SK-N-SH (cell line): ENCODE measurements at regions not wholly inside any gene's neighbourhood (a gene's known extent, or its start where the extent isn't known, plus 50 kb on each side); places are given as distances from the start of the nearest gene placed in this dataset.

Source experiments
- CTCF ChIA-PET: fragments of 300-600, 350-600 bp; formaldehyde crosslinking; extraction: SDS; loops from one replicate; lab custom pipeline; 2021; lab: Yijun Ruan, JAX
- POLR2A ChIA-PET: fragments of 350-600 bp; sonication (Branson Sonifier 250); formaldehyde crosslinking; extraction: SDS; loops from one replicate; lab custom pipeline; 2020; ENCODE audit warnings: antibody characterized with exemption, inconsistent platforms; lab: Yijun Ruan, JAX
- DNase-seq: peaks from one replicate; pipeline ENCODE4 v3.0.0; 2012
- H2AFZ ChIP-seq: fragments of 200-600 bp; sonication (generic); 2 replicates; pipeline ENCODE4 v1.8.1; 2016; ENCODE audit warnings: antibody characterized with exemption, mild to moderate bottlenecking, low read depth
- H3F3A ChIP-seq: fragments of 200-600 bp; sonication (generic); replicated peaks from 2 replicates; pipeline ENCODE3; 2016; ENCODE audit warnings: antibody characterized with exemption, mild to moderate bottlenecking; ENCODE audit not compliant: insufficient read depth
- H3K27ac ChIP-seq, 2 experiments: fragments of 200-500 bp in 1 of 2; fragments of 200-600 bp in 1 of 2; sonication (Bioruptor generic) in 1 of 2; sonication (generic), shearing (Covaris generic) in 1 of 2; 2 replicates each; pipeline versions ENCODE4 v1.5.1 to v1.6.1; 2014 to 2016; ENCODE audit warnings: low read depth in 2 of 2, inconsistent platforms in 1 of 2, low read length in 1 of 2, mild to moderate bottlenecking in 1 of 2, mixed read lengths in 1 of 2
- H3K27me3 ChIP-seq: fragments of 200-600 bp; sonication (generic), shearing (Covaris generic); 2 replicates; pipeline ENCODE4 v1.6.1; 2016; ENCODE audit warnings: mixed run types; ENCODE audit not compliant: insufficient read depth
- H3K36me3 ChIP-seq, 2 experiments: fragments of 200-500 bp in 1 of 2; fragments of 200-600 bp in 1 of 2; sonication (Bioruptor generic) in 1 of 2; sonication (generic) in 1 of 2; replicated peaks in 1 of 2; 2 replicates each; pipeline versions ENCODE3 to v1.5.1; 2014 to 2016; ENCODE audit warnings: low read length in 1 of 2, mild to moderate bottlenecking in 1 of 2; ENCODE audit not compliant: insufficient read depth in 2 of 2, control insufficient read depth in 1 of 2
- H3K4me1 ChIP-seq, 2 experiments: fragments of 200-500 bp in 1 of 2; fragments of 200-600 bp in 1 of 2; sonication (Bioruptor generic) in 1 of 2; sonication (generic), shearing (Covaris generic) in 1 of 2; 2 replicates each; pipeline versions ENCODE4 v1.5.1 to v1.6.1; 2014 to 2016; ENCODE audit warnings: low read depth in 1 of 2, low read length in 1 of 2, mixed run types in 1 of 2; ENCODE audit not compliant: insufficient read depth in 2 of 2, control insufficient read depth in 1 of 2
- H3K4me2 ChIP-seq: fragments of 200-600 bp; sonication (generic), shearing (Covaris generic); 2 replicates; pipeline ENCODE4 v1.6.1; 2017; ENCODE audit warnings: mixed run types
- H3K4me3 ChIP-seq, 2 experiments: fragments of 200-500 bp in 1 of 2; fragments of 200-600 bp in 1 of 2; sonication (Bioruptor generic) in 1 of 2; sonication (generic), shearing (Covaris generic) in 1 of 2; 2 replicates each; pipeline versions ENCODE4 v1.5.1 to v1.8.1; 2014 to 2016; ENCODE audit warnings: low read depth in 2 of 2, inconsistent platforms in 1 of 2, low read length in 1 of 2, mild to moderate bottlenecking in 1 of 2, mixed read lengths in 1 of 2, moderate library complexity in 1 of 2
- H3K79me2 ChIP-seq: fragments of 200-600 bp; sonication (generic); 2 replicates; pipeline ENCODE4 v1.8.1; 2017; ENCODE audit warnings: mild to moderate bottlenecking; ENCODE audit not compliant: insufficient read depth
- H3K9ac ChIP-seq: fragments of 200-600 bp; sonication (generic); 2 replicates; pipeline ENCODE4 v1.6.1; 2017; ENCODE audit warnings: mixed run types
- H3K9me2 ChIP-seq: fragments of 200-600 bp; sonication (generic); 2 replicates; pipeline ENCODE4 v1.6.1; 2017; ENCODE audit warnings: mixed run types
- H3K9me3 ChIP-seq: fragments of 200-600 bp; sonication (generic); 2 replicates; pipeline ENCODE4 v1.6.1; 2017; ENCODE audit warnings: mixed run types, mild to moderate bottlenecking, moderate library complexity
- H4K20me1 ChIP-seq: fragments of 200-600 bp; sonication (generic); 2 replicates; pipeline ENCODE4 v1.6.1; 2017; ENCODE audit warnings: mild to moderate bottlenecking, mixed run types; ENCODE audit not compliant: insufficient read depth
- CHD2 ChIP-seq: fragments of 150-350 bp; IDR thresholded peaks from 2 replicates; pipeline ENCODE4 v1.6.1; 2018; ENCODE audit warnings: low read length; ENCODE audit not compliant: partially characterized antibody
- ELF1 ChIP-seq: IDR thresholded peaks from 2 replicates; pipeline ENCODE4 v1.4.0; 2012
- EZH2phosphoT487 ChIP-seq: fragments of 200-600 bp; sonication (generic); IDR thresholded peaks from 2 replicates; pipeline ENCODE4 v1.6.1; 2017; ENCODE audit warnings: low read depth, mixed run types, mild to moderate bottlenecking, antibody characterized with exemption, moderate library complexity, borderline replicate concordance
- MXI1 ChIP-seq: IDR thresholded peaks from 2 replicates; pipeline ENCODE4 v1.6.1; 2012; ENCODE audit warnings: mild to moderate bottlenecking, low read depth, low read length, improper control_type of control experiment
- NFIC ChIP-seq: IDR thresholded peaks from 2 replicates; pipeline ENCODE4 v1.4.0; 2012; ENCODE audit warnings: borderline replicate concordance
- NRF1 ChIP-seq: IDR thresholded peaks from 2 replicates; pipeline ENCODE4 v1.6.1; 2012; ENCODE audit warnings: low read depth, mild to moderate bottlenecking, low read length
- POLR2AphosphoS5 ChIP-seq: IDR thresholded peaks from 2 replicates; pipeline ENCODE4 v1.6.1; 2012; ENCODE audit warnings: low read depth, low read length
- RAD21 ChIP-seq: IDR thresholded peaks from 2 replicates; pipeline ENCODE4 v1.6.1; 2012; ENCODE audit warnings: mild to moderate bottlenecking, low read length
- RCOR1 ChIP-seq: fragments of 150-350 bp; IDR thresholded peaks from 2 replicates; pipeline ENCODE4 v1.6.1; 2017; ENCODE audit warnings: antibody characterized with exemption, low read length
- SIN3A ChIP-seq: IDR thresholded peaks from 2 replicates; pipeline ENCODE4 v1.6.1; 2012; ENCODE audit warnings: low read depth, mild to moderate bottlenecking, low read length, moderate library complexity, borderline replicate concordance
- SMC3 ChIP-seq: IDR thresholded peaks from 2 replicates; pipeline ENCODE4 v1.6.1; 2012; ENCODE audit warnings: low read depth, low read length, improper control_type of control experiment
- TAF1 ChIP-seq: IDR thresholded peaks from 2 replicates; pipeline ENCODE4 v1.6.1; 2012; ENCODE audit warnings: low read depth, mild to moderate bottlenecking, low read length, moderate library complexity, borderline replicate concordance
- TCF12 ChIP-seq: IDR thresholded peaks from 2 replicates; pipeline ENCODE4 v1.4.0; 2012
- TEAD4 ChIP-seq: IDR thresholded peaks from 2 replicates; pipeline ENCODE4 v1.4.0; 2012; ENCODE audit warnings: mild to moderate bottlenecking, borderline replicate concordance; ENCODE audit not compliant: insufficient read depth
- YY1 ChIP-seq: IDR thresholded peaks from 2 replicates; pipeline ENCODE4 v1.4.0; 2012; ENCODE audit warnings: low read depth, mild to moderate bottlenecking
- WGBS: methylation state at CpG from one replicate; pipeline ENCODE4 v1.1.6; 2017; ENCODE audit warnings: low lambda C conversion rate; 5-methylcytosine and 5-hydroxymethylcytosine counted together
- TF ChIP-seq, protein P1 (sequence below): fragments of 150-350 bp; IDR thresholded peaks from 2 replicates; pipeline ENCODE4 v1.6.1; 2016; ENCODE audit warnings: mild to moderate bottlenecking, low read depth, low read length
- TF ChIP-seq, protein P2 (sequence below): IDR thresholded peaks from 2 replicates; pipeline ENCODE4 v1.4.0; 2012; ENCODE audit warnings: low read depth, borderline replicate concordance
- TF ChIP-seq, protein P3 (sequence below): IDR thresholded peaks from 2 replicates; pipeline ENCODE4 v1.4.0; 2012; ENCODE audit warnings: low read depth

DNA sequence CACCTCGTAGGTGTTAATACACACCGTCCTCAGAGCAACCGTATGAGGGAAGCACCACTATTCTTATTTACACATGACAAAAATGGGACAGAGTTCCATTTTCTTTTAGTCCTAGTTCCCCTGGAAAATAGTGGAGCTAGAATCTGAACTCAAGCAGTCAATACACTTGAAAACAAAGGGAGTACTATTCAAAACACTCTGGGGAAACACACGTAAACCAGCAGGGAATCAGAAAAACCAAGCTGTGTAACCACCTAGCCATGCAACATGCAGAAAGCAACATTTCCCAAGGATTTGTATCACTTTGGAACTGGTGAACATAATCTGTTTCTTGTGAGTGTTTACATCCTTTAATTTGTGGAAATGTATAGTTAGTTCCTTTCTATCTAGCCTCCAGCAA, 208.2 kb downstream of the UBE2E3 start:
- ChIA-PET CTCF (no interaction called here), POLR2A (no interaction called here)
- 89% methylated on average over 4 of the region's 4 CpGs for WGBS
- no peaks in the 10 kb centered on the region for H3K79me2 ChIP-seq
- H3K4me2 ChIP-seq: no peak overlapping the region
- H3F3A ChIP-seq: no peaks in the 10 kb centered on the region
- H4K20me1 ChIP-seq: no peaks in the 10 kb centered on the region
- no peak for DNase-seq
- H3K4me1 ChIP-seq: no peaks in the 10 kb centered on the region
- H3K27me3 ChIP-seq: no peaks in the 10 kb centered on the region
- no peak overlapping the region for H3K9ac ChIP-seq
- no peak overlapping the region for H3K27ac ChIP-seq
- no peaks in the 10 kb centered on the region for H3K9me2 ChIP-seq
- H2AFZ ChIP-seq: no peak overlapping the region
- no peak overlapping the region for H3K4me3 ChIP-seq
- no peaks in the 10 kb centered on the region for H3K36me3 ChIP-seq
- H3K9me3 ChIP-seq: no peaks in the 10 kb centered on the region
- TF ChIP-seq NFIC (no peak), TEAD4 (no peak), EZH2phosphoT487 (no peak), SMC3 (no peak)
- TF ChIP-seq, protein P1, sequence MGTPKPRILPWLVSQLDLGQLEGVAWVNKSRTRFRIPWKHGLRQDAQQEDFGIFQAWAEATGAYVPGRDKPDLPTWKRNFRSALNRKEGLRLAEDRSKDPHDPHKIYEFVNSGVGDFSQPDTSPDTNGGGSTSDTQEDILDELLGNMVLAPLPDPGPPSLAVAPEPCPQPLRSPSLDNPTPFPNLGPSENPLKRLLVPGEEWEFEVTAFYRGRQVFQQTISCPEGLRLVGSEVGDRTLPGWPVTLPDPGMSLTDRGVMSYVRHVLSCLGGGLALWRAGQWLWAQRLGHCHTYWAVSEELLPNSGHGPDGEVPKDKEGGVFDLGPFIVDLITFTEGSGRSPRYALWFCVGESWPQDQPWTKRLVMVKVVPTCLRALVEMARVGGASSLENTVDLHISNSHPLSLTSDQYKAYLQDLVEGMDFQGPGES: no peak

DNA sequence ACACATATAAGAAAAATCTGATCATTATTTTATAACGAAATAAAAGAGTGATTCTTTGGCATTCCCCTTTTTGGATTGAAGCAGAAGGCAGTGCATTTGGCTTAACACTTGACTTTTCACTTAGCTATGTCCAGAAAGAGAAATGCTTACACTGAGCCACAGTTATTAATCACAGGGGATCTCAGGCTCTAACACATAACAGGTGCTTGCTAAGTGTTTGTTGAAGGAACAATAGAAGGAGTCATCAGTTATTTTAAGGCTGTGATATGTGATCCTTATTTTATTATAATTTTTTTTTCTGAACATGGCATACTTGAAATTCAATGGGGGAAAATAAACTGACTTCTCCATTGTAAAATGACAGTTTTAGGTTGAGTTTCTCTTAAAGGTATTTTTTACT, 209.5 kb downstream of the UBE2E3 start:
- H3K27ac ChIP-seq: no peak overlapping the region
- no peak overlapping the region for H3K4me3 ChIP-seq
- no peaks in the 10 kb centered on the region for H4K20me1 ChIP-seq
- no peaks in the 10 kb centered on the region for H3K27me3 ChIP-seq
- no peaks in the 10 kb centered on the region for H3K79me2 ChIP-seq
- H3K36me3 ChIP-seq: no peaks in the 10 kb centered on the region
- H3K9ac ChIP-seq: no peak overlapping the region
- ChIA-PET POLR2A (no interaction called here), CTCF (interaction anchor here (1.0 kb wide), 1 partner anchor 85 kb away, joined by 3 read pairs; no protein-coding TSS in a partner anchor)
- no peak overlapping the region for H2AFZ ChIP-seq
- H3F3A ChIP-seq: no peaks in the 10 kb centered on the region
- WGBS: 25% methylated on average over 1 of the region's 1 CpG
- TF ChIP-seq TAF1: no peak
- peak; percentile 16; the same call in 1 of the 2 replicates for TF ChIP-seq TCF12
- DNase-seq: no peak
- H3K4me2 ChIP-seq: no peak overlapping the region
- no peaks in the 10 kb centered on the region for H3K4me1 ChIP-seq
- no peaks in the 10 kb centered on the region for H3K9me3 ChIP-seq
- H3K9me2 ChIP-seq: no peaks in the 10 kb centered on the region

DNA sequence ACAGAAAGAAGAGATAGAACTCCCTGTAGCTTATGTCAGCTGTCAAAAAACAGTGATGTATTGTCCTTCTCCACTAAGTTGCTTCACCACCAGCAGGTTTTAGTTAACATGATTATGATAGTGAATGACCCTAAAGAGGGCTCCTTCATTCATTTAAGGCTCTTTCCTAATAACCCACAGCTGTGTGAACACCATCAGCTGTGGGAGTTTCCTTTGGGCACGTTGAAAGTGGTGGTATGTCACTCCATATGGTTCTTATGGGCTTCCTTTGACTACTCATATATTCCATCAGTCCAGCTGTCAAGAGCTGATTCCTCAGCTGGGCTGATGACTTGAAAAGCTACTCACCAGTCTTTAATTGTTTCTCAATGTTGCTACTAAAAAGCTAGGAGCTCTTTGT, 210.3 kb downstream of the UBE2E3 start:
- CTCF ChIA-PET: no interaction called here

More for the DNA sequence above, 210.3 kb downstream of the UBE2E3 start:
- Histone ChIP-seq H3K9me3 (no peaks in the 10 kb centered on the region), H3F3A (no peaks in the 10 kb centered on the region), H4K20me1 (no peaks in the 10 kb centered on the region), H3K79me2 (no peaks in the 10 kb centered on the region), H3K4me3 (no peak overlapping the region), H3K27ac (no peak overlapping the region), H3K27me3 (no peaks in the 10 kb centered on the region), H3K4me2 (no peak overlapping the region), H3K9ac (no peak overlapping the region), H3K4me1 (no peaks in the 10 kb centered on the region), H3K9me2 (no peaks in the 10 kb centered on the region), H3K36me3 (no peaks in the 10 kb centered on the region), H2AFZ (no peak overlapping the region)
- TF ChIP-seq NRF1: no peak
- TF ChIP-seq, protein P2, sequence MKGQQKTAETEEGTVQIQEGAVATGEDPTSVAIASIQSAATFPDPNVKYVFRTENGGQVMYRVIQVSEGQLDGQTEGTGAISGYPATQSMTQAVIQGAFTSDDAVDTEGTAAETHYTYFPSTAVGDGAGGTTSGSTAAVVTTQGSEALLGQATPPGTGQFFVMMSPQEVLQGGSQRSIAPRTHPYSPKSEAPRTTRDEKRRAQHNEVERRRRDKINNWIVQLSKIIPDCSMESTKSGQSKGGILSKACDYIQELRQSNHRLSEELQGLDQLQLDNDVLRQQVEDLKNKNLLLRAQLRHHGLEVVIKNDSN: no peak
- no peak for TF ChIP-seq RCOR1
- TF ChIP-seq RAD21: no peak
- TF ChIP-seq, protein P3, sequence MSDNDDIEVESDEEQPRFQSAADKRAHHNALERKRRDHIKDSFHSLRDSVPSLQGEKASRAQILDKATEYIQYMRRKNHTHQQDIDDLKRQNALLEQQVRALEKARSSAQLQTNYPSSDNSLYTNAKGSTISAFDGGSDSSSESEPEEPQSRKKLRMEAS: no peak
- TF ChIP-seq EZH2phosphoT487: no peak
- TF ChIP-seq YY1: no peak
- TF ChIP-seq SIN3A: no peak
- TF ChIP-seq ELF1: no peak
- TF ChIP-seq POLR2AphosphoS5: no peak
- TF ChIP-seq, protein P1: no peak
- TF ChIP-seq MXI1: no peak
- no peak for TF ChIP-seq CHD2
- no peak for TF ChIP-seq TEAD4
- POLR2A ChIA-PET: no interaction called here
- DNase-seq: no peak
- 33% methylated on average over 1 of the region's 1 CpG for WGBS
